Small intestine (tissue), 7 donors: ENCODE measurements at regions not wholly inside any gene's neighbourhood (a gene's known extent, or its start where the extent isn't known, plus 50 kb on each side); places are given as distances from the start of the nearest gene placed in this dataset.

ENCODE experiments used
- DNase-seq, 2 donors: peaks; one replicate each; pipeline versions ENCODE4 v3.0.0 to v3.0.0-alpha.2; 2013
- FAIRE-seq: peaks from 2 replicates; lab custom pipeline; 2012; peaks lifted over from hg19 to GRCh38; lab: Jason Lieb, UNC
- H3K27ac ChIP-seq, 3 donors: one replicate each; pipeline ENCODE4 v1.5.1; 2013; ENCODE audit warnings: low read length in 2 of 3, mild to moderate bottlenecking in 2 of 3, control low read depth in 1 of 3, inconsistent platforms in 1 of 3, low read depth in 1 of 3, moderate library complexity in 1 of 3
- H3K27me3 ChIP-seq, 3 donors: one replicate each; pipeline ENCODE4 v1.6.1; 2013; ENCODE audit warnings: low read length in 3 of 3, inconsistent platforms in 1 of 3; ENCODE audit not compliant: control insufficient read depth in 3 of 3, insufficient read depth in 3 of 3
- H3K36me3 ChIP-seq, 3 donors: one replicate each; pipeline ENCODE4 v1.6.1; 2013; ENCODE audit warnings: low read length in 3 of 3, inconsistent platforms in 1 of 3, low read depth in 1 of 3, mild to moderate bottlenecking in 1 of 3, moderate library complexity in 1 of 3; ENCODE audit not compliant: control insufficient read depth in 3 of 3, insufficient read depth in 2 of 3
- H3K4me1 ChIP-seq, 3 donors: one replicate each; pipeline ENCODE4 v1.6.1; 2013; ENCODE audit warnings: low read length in 2 of 3, inconsistent platforms in 1 of 3, low read depth in 1 of 3, mild to moderate bottlenecking in 1 of 3, moderate library complexity in 1 of 3; ENCODE audit not compliant: control insufficient read depth in 3 of 3, insufficient read depth in 2 of 3
- H3K4me3 ChIP-seq, 3 donors: one replicate each; pipeline ENCODE4 v1.5.1; 2013; ENCODE audit warnings: low read length in 3 of 3, control low read depth in 1 of 3, inconsistent platforms in 1 of 3, low read depth in 1 of 3, mild to moderate bottlenecking in 1 of 3, moderate library complexity in 1 of 3
- H3K9me3 ChIP-seq, 2 donors: one replicate each; pipeline ENCODE4 v1.6.1; 2013; ENCODE audit warnings: low read depth in 1 of 2, low read length in 1 of 2; ENCODE audit not compliant: control insufficient read depth in 2 of 2, insufficient read depth in 1 of 2
- WGBS, 3 donors: extraction: QIAGEN DNeasy Blood & Tissue Kit; methylation state at CpG; one replicate each; pipeline ENCODE4 v1.1.7; 2013; 5-methylcytosine and 5-hydroxymethylcytosine counted together
- donor health status: healthy with polysubstance abuse.
- donor health status: control.
- donor health status: control.
- donor health status: Bipolar disorder and iron deficiency.
- donor health status: healthy.

DNA sequence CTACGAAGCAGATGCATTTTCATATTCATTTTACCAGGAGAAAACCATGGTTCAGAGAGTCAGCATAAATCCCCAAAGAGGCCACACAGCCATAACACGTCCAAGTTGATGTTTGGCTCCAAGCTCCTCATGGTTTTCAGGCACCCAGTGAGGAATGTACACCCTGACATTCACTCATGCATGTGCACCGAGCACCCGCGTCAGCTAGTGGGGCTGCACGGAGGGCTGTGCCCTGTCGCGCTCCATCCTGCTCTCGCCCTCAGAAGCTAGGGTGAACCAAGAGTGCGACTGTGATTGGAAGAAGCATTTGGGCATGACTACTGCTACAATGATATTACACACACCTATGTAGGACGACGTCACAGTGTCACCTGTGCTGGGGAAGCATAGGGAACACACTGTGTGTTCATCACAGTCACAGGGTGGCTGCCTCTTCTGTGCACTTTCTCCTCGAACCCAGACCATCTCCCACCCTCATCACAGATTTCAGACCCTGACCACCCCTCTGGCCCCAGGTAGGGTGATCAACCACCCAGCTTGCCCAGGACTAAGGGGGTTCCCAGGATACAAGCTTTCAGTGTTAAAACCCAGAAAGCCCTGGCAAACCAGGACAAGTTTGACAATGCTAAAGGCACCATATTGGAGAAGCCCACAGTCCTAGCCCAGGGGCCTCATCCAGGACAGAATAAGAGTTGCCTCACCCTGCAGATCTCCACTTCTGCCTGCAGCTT, 148.6 kb upstream of the ZNF507 start:
- no peaks in the 10 kb centered on the region for H3K36me3 ChIP-seq
- 81 to 86% (median 82%) methylated on average over 13 of the region's 13 CpGs for WGBS, 3 donors
- no peaks in the 10 kb centered on the region for H3K9me3 ChIP-seq
- H3K27me3 ChIP-seq = no peaks in the 10 kb centered on the region
- no peak overlapping the region for H3K27ac ChIP-seq
- DNase-seq (no peak), FAIRE-seq (no peak)
- no peaks in the 10 kb centered on the region for H3K4me1 ChIP-seq
- no peak overlapping the region for H3K4me3 ChIP-seq

DNA sequence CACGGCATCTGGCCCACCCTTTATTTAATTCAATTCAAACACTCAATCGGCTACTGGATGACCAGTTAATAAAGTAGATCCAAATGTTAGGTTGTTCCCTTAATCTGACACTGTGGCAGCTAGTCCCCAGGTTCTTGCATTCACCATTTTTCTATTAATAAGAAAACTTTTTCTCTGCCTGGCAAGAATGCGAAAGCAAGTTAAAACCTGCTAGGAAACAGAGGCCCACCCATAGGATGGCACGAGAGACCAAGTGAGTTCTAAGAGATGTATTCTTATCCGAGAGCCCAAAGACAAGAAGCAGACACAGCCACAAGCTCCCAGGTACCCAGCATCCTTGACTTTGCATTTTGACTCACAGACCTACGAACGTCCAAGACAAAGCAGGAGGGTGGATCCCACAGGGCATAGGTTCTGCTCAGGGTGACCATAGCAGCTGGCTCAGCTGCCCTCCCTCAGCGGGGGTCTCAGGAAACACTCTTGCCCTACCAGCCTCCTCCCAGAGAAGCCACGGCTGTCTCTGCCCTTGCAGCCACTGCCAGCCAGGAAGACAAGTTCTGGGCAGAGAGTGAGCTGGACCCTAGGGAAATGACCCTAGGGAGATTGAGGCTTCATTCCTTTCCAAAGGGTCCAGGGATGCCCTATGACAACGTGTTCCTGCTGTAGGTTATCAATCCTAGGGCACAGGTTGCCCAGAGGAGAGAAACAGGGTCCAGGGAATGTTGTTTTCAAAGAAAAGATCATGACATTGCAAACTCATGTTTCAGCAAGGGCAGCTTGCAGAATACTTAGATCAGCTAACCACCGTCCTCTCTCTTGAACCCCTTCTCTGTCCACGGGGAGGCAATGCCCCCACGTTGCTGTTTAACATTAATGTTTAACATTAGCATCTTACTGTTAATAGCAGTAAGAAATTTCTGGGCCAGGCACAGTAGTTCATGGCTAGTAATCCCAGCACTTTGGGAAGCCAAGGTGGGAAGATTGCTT, 147.2 kb upstream of the ZNF507 start:
- no peak for FAIRE-seq

DNA sequence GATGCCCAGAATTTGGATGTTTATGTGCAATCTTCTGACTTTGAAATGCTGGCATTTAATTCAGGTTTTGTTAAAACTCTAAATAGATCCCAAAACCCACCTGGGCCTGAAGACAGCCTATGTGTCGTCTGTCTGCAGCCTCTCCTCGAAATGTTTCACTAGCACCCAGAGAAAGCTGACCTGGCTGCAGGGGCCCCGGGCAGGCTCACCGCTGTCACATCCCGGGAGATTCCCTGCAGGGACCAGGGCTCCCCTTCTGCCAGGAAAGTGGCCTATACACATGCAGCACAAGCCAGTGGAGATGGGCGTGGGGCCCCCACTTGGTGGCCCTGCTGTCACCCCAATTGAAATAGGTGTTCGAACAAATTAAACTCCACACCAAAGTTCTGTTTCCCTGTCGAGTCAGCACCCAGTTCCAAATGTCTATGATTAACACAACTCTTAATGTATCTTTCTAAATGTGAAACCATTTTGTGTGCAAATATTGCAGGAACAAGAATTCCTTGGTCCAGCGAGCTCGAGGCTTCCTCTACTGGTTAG, 145.8 kb upstream of the ZNF507 start:
- WGBS, 3 donors = 74 to 85% (median 81%) methylated on average over 10 of the region's 10 CpGs

More for the DNA sequence above, 147.2 kb upstream of the ZNF507 start:
- Histone ChIP-seq H3K4me3 (no peak overlapping the region), H3K4me1 (no peaks in the 10 kb centered on the region), H3K27me3 (no peaks in the 10 kb centered on the region), H3K27ac (no peak overlapping the region), H3K36me3 (no peaks in the 10 kb centered on the region), H3K9me3 (no peaks in the 10 kb centered on the region)
- WGBS, 3 donors = 66 to 79% (median 68%) methylated on average over 13 of the region's 13 CpGs
- no peak for DNase-seq

DNA sequence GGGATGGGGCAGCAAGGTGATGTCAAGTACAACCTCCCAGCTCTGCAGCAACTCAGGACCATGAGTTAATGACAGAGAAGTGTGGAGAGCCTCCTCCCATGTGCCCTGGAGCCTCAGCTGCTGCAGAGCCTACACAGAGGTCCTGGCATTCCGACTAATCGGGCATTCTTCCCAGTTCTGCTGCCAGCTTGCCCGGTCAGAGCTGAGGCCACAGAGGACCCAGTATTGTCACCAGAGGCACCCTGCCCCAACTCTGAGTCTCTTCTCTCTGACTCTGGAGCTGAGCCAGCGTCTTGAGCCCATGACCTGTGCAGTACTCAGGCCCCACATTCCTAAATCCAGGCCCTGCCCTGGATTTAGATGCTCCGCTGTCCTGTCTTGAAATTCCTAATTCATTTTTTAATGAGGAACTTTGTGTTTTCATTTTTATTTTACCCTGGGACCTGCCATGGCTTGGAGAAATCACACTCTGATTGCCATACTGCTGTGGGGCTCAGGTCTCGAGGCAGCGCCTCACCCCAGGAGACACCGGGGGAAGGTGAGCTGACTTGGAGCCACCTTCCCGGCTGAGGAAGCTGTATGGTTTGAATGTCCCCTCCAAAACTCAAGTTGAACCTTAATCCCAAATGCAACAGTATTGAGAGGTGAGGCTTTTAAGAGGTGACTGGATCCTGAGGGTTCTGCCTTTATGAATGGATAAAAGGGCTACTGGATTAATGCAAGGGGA, 144.9 kb upstream of the ZNF507 start:
- FAIRE-seq = no peak
- H3K4me3 ChIP-seq = no peak overlapping the region
- no peaks in the 10 kb centered on the region for H3K27me3 ChIP-seq
- no peaks in the 10 kb centered on the region for H3K36me3 ChIP-seq
- no peak overlapping the region for H3K27ac ChIP-seq
- WGBS, 3 donors = 74 to 88% (median 76%) methylated on average over 9 of the region's 9 CpGs
- DNase-seq = no peak
- H3K9me3 ChIP-seq = no peaks in the 10 kb centered on the region
- no peaks in the 10 kb centered on the region for H3K4me1 ChIP-seq

More for the DNA sequence above, 145.8 kb upstream of the ZNF507 start:
- H3K27me3 ChIP-seq = no peaks in the 10 kb centered on the region
- H3K4me1 ChIP-seq = no peaks in the 10 kb centered on the region
- H3K9me3 ChIP-seq = no peaks in the 10 kb centered on the region
- DNase-seq = no peak
- H3K27ac ChIP-seq = no peak overlapping the region
- no peak for FAIRE-seq
- no peak overlapping the region for H3K4me3 ChIP-seq
- no peaks in the 10 kb centered on the region for H3K36me3 ChIP-seq

DNA sequence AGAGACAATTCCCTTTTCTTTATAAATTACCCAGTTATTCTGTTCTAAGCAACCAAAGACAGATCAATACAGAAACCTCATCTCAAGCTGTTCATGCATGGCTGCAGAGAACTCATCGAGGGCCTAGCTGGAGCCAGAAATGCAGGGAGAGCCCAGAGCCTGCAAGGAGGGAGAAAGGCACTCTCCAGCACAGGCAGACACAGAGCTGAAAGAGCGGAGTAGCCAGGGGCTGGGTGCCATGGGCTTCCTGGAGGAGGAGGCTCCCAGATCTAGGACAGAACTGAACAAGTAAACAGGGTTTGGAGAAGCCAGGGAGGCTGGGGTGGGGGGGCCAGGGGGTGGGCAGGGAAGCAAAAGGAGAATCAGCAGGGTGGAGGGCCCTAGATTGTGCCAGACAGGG, 144.2 kb upstream of the ZNF507 start:
- no peaks in the 10 kb centered on the region for H3K27me3 ChIP-seq
- no peaks in the 10 kb centered on the region for H3K36me3 ChIP-seq
- no peaks in the 10 kb centered on the region for H3K9me3 ChIP-seq
- no peak overlapping the region for H3K27ac ChIP-seq
- DNase-seq (no peak), FAIRE-seq (no peak)
- 63 to 85% (median 75%) methylated on average over 2 of the region's 2 CpGs for WGBS, 3 donors
- no peak overlapping the region for H3K4me3 ChIP-seq
- H3K4me1 ChIP-seq = no peaks in the 10 kb centered on the region

DNA sequence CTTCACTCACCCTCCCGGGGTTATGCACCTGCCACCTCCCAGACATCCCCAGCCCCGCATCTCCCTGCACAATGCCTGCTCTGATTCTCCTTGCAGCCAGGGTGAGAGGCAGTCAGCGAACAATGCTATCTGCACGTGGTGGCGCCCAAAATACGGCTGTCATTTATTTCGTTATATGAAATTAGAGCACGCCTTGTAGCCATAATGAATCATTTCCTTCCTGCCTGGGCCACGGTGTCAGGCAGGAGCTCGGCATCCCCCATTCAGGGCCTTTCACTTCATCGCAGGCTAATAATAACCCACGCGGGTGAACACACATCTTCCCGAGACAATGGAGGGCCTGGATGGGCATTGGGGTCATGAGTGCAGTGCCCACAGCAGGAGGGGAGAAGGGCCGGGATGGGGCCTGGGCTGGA, 143.8 kb upstream of the ZNF507 start:
- 52 to 65% (median 56%) methylated on average over 14 to 15 of the region's 15 CpGs for WGBS, 3 donors
- DNase-seq = no peak
- no peak for FAIRE-seq
- Histone ChIP-seq H3K4me3 (no peak overlapping the region), H3K36me3 (no peaks in the 10 kb centered on the region), H3K4me1 (no peaks in the 10 kb centered on the region), H3K27ac (no peak overlapping the region), H3K9me3 (no peaks in the 10 kb centered on the region), H3K27me3 (no peaks in the 10 kb centered on the region)

DNA sequence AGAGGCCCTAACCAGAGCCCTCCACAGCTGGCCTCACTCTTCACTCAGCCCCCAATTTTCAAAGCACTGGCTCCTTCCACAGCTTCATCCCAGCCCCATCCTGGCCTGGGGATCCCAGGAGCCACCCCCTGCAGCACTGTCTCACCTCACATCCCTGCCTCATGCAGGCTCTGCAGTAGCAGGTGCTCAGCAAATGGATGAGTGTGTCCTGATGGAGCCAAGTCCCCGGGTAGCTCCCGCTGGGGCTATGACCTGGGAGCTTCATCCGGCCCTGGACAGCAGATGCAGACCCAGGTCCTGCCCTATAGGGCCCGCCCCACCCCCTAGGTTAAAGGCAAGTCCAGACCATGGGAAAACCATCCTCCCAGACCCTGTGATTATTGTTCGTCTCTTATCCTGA, 143.2 kb upstream of the ZNF507 start:
- 84 to 90% (median 90%) methylated on average over 5 of the region's 5 CpGs for WGBS, 3 donors
- no peaks in the 10 kb centered on the region for H3K4me1 ChIP-seq

DNA sequence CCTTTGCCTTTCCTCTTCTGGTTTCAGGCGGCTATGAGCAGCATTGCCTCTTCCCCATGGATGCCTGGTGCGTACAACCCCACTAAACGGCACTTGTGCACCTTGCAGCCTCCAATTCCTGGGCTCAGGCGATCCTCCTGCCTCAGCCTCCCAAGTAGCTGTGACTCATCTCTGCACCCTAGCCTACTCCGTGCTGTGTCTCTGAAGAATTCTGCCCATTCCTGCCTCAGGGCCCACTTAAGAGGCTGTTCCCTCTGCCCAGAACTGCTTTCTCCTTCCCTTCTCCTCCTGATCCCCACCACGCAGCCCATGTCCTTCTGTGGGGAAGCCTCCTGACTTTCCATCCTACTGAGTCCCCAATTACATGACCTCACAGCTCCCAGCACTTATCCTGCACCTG, 142.2 kb upstream of the ZNF507 start:
- DNase-seq (no peak), FAIRE-seq (no peak)
- WGBS, 3 donors = 83 to 95% (median 90%) methylated on average over 6 of the region's 6 CpGs
- H3K9me3 ChIP-seq = no peaks in the 10 kb centered on the region
- no peaks in the 10 kb centered on the region for H3K36me3 ChIP-seq
- no peaks in the 10 kb centered on the region for H3K27me3 ChIP-seq
- no peak overlapping the region for H3K27ac ChIP-seq
- H3K4me3 ChIP-seq = no peak overlapping the region
- H3K4me1 ChIP-seq = no peaks in the 10 kb centered on the region

More for the DNA sequence above, 143.2 kb upstream of the ZNF507 start:
- no peak overlapping the region for H3K27ac ChIP-seq
- no peaks in the 10 kb centered on the region for H3K36me3 ChIP-seq
- FAIRE-seq (no peak), DNase-seq (no peak)
- H3K9me3 ChIP-seq = no peaks in the 10 kb centered on the region
- H3K27me3 ChIP-seq = no peaks in the 10 kb centered on the region
- no peak overlapping the region for H3K4me3 ChIP-seq
